Erythroblast (primary cell): ENCODE measurements at regions not wholly inside any gene's neighbourhood (a gene's known extent, or its start where the extent isn't known, plus 50 kb on each side); places are given as distances from the start of the nearest gene placed in this dataset.

Experiments
- GATA1 ChIP-seq: IDR thresholded peaks from 2 replicates; pipeline ENCODE4 v1.6.1; 2011; ENCODE audit warnings: low read depth, mild to moderate bottlenecking, control low read depth, low read length, moderate library complexity
- POLR2A ChIP-seq: IDR thresholded peaks from 2 replicates; pipeline ENCODE4 v1.6.1; 2011; ENCODE audit warnings: mild to moderate bottlenecking, low read length

DNA sequence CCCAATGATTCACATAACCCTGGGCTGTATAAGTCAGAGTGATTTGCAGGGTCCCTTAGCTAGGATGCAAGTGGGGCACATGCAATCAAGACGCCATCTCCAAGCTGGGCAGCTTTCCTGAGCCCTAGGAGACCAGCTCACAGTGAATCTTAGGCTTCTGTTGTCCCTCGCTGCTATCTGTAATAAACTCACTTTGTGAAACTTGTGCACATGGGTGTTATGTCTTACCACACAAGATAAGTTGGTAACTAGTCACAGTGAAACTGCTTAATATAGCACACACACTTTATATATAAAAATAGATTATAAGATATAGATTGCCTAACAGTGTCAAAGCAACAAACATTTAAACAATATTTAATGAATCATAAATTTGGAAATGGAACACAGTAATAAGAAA lies 658.5 kb downstream of the SLCO4C1 start:
- no peak for TF ChIP-seq POLR2A
- no peak for TF ChIP-seq GATA1
